Stomach (tissue), 4 donors: ENCODE measurements at regions not wholly inside any gene's neighbourhood (a gene's known extent, or its start where the extent isn't known, plus 50 kb on each side); places are given as distances from the start of the nearest gene placed in this dataset.

Source experiments
- CTCF ChIP-seq, 7 experiments: fragments of 450-650 bp in 4 of 7; fragments of 200-600 bp in 3 of 7; sonication (generic) in 3 of 7; IDR thresholded peaks; one replicate each; pipeline ENCODE4 v1.5.1; 2016 to 2019; ENCODE audit warnings: antibody characterized with exemption in 7 of 7, control low read depth in 2 of 7, mild to moderate bottlenecking in 1 of 7
- EP300 ChIP-seq: sonication (generic); formaldehyde crosslinking; IDR thresholded peaks from one replicate; pipeline ENCODE4 v1.6.1; 2017; ENCODE audit warnings: antibody characterized with exemption
- POLR2AphosphoS5 ChIP-seq, 3 donors: sonication (generic); formaldehyde crosslinking; IDR thresholded peaks; one replicate each; pipeline ENCODE4 v1.6.1; 2016; ENCODE audit warnings: antibody characterized with exemption in 3 of 3

DNA sequence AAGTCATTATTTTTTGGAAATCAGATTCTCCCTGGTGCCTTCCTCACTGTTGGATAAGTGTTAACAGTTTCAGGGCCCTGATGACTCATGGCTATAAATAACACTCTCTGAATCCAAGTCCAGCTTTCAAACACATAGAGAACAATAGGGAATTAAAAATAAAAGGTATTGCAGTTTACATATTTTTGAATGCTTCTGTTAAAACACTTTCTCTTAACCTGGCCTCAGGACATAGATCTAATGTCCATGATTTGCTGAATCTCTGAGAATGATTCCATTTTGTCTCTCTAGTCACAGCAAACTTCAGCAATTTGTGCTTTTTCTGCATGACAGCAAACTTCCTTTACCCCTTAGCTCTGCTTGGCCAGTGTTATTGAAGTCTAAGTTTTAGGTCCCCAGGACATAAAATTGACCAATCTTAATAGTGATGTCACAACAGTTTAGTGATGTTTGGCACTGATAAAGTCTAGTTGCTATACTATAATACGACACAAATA is 1192.4 kb upstream of the CITED2 start:
- TF ChIP-seq CTCF (IDR thresholded peaks at IDR 0.05) (no peak), EP300 (no peak), POLR2AphosphoS5 (IDR thresholded peaks at IDR 0.05) (no peak)
